ENCODE measurements at regions not wholly inside any gene's neighbourhood (a gene's known extent, or its start where the extent isn't known, plus 50 kb on each side); places are given as distances from the start of the nearest gene placed in this dataset.

DNA sequence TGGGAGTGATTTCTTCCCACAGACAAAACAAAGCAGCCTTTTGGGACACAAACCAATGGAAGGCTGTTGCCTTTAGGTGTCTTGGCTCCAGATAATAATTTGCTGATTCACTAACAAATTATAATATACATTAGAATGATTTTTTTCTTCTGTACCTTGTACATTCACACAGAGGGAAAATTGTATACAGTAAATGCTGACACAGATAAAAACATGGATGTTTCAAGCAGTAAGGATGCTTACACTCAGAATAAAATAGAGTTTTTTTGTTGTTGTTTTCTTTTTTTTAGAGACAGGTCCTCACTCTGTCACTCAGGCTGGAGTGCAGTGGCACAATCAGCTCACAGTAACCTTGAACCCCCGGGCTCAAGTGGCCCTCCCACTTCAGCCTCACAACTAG lies 109.2 kb upstream of the TRPC6 start:
- TF ChIP-seq, protein P1, sequence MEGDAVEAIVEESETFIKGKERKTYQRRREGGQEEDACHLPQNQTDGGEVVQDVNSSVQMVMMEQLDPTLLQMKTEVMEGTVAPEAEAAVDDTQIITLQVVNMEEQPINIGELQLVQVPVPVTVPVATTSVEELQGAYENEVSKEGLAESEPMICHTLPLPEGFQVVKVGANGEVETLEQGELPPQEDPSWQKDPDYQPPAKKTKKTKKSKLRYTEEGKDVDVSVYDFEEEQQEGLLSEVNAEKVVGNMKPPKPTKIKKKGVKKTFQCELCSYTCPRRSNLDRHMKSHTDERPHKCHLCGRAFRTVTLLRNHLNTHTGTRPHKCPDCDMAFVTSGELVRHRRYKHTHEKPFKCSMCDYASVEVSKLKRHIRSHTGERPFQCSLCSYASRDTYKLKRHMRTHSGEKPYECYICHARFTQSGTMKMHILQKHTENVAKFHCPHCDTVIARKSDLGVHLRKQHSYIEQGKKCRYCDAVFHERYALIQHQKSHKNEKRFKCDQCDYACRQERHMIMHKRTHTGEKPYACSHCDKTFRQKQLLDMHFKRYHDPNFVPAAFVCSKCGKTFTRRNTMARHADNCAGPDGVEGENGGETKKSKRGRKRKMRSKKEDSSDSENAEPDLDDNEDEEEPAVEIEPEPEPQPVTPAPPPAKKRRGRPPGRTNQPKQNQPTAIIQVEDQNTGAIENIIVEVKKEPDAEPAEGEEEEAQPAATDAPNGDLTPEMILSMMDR (IDR thresholded peaks at IDR 0.05) = no peak
- no peak for ATAC-seq (ENCODE audit: insufficient number of reproducible peaks, low FRiP score, low read depth)
- H3K4me1 ChIP-seq (ENCODE audit: control insufficient read depth in 1 of 2, low read depth in 2 of 2) = no peaks in the 10 kb centered on the region
- H3K27me3 ChIP-seq (replicated peaks; ENCODE audit: insufficient read depth) = no peaks in the 10 kb centered on the region
- H3K9me3 ChIP-seq = no peaks in the 10 kb centered on the region
- no peak overlapping the region for H3K27ac ChIP-seq
- H3K4me3 ChIP-seq = no peak overlapping the region
- no peaks in the 10 kb centered on the region for H3K36me3 ChIP-seq
- DNase-seq (ENCODE audit: low spot score) = no peak

DNA sequence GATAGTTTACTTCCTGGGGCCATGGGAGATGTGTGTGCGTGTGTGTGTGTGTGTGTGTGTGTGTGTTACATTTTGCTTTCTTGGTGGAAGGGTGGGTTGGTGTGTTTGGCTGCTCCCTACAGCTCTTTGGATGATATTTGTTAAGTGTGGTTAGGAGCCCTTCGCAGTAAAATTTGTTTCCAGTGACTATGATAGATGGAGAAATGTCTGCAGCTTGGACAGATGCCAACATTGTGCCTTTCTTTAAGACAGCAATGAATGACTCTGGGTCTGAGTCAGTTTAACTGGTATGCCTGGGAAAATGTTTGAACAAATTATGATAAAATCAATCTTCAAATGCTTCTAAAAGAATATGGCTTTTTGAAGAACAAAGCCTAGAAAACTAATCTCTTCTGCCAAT lies 102.7 kb upstream of the TRPC6 start:
- Histone ChIP-seq H3K27me3 (replicated peaks; ENCODE audit: insufficient read depth) (no peaks in the 10 kb centered on the region), H3K27ac (no peak overlapping the region), H3K36me3 (no peaks in the 10 kb centered on the region), H3K9me3 (no peaks in the 10 kb centered on the region), H3K4me1 (ENCODE audit: control insufficient read depth in 1 of 2, low read depth in 2 of 2) (no peaks in the 10 kb centered on the region), H3K4me3 (no peak overlapping the region)
- ATAC-seq (ENCODE audit: insufficient number of reproducible peaks, low FRiP score, low read depth) (no peak), DNase-seq (ENCODE audit: low spot score) (no peak)
- TF ChIP-seq, protein P1 (IDR thresholded peaks at IDR 0.05) = no peak

DNA sequence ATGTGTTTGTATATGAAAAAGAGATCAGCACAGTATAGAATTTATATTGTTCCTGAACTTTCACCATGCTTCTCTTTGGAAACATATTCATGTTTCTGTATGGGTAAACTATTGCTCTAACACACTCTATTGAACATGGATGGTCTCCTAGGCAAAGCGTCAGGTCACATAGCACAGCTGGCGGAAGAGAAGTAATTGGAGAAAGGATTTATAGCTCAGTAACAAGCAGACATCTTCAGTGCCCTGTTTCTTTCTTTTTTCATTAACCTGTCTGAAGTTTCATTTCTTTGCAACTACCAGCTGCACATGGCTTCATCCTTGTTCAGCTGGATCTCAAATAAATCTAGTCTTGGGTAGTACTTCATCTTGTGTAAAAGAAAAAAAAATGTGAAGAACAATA lies 84.4 kb upstream of the TRPC6 start:
- ATAC-seq (ENCODE audit: insufficient number of reproducible peaks, low FRiP score, low read depth) = no peak
- Histone ChIP-seq H3K9me3 (no peaks in the 10 kb centered on the region), H3K4me3 (no peak overlapping the region), H3K36me3 (no peaks in the 10 kb centered on the region), H3K4me1 (ENCODE audit: control insufficient read depth in 1 of 2, low read depth in 2 of 2) (no peaks in the 10 kb centered on the region), H3K27ac (no peak overlapping the region), H3K27me3 (replicated peaks; ENCODE audit: insufficient read depth) (no peaks in the 10 kb centered on the region)
- DNase-seq (ENCODE audit: low spot score) = no peak
- TF ChIP-seq, protein P1 (IDR thresholded peaks at IDR 0.05) = no peak

DNA sequence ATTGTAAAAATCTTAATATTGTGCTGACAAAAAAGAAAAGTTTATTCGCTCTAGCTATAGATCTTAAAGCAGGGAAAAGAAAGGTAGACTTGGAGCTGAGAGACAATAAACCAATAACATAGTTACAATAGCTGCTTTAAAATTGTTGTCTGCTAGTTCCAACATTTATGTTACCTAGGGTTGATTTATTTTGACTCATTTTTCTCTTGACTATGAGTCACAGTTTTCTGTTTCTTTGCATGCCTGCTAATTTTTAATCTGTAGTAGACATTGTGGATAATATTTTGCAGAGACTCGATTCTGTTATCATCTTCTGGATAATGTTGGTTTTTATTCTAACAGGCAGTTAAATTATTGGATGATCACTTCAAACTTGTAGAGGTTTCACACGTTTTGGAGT lies 83.1 kb upstream of the TRPC6 start:
- Histone ChIP-seq H3K4me1 (ENCODE audit: control insufficient read depth in 1 of 2, low read depth in 2 of 2) (no peaks in the 10 kb centered on the region), H3K27me3 (replicated peaks; ENCODE audit: insufficient read depth) (no peaks in the 10 kb centered on the region), H3K4me3 (no peak overlapping the region), H3K36me3 (no peaks in the 10 kb centered on the region), H3K9me3 (no peaks in the 10 kb centered on the region), H3K27ac (no peak overlapping the region)
- TF ChIP-seq, protein P1 (IDR thresholded peaks at IDR 0.05) = no peak
- no peak for ATAC-seq (ENCODE audit: insufficient number of reproducible peaks, low FRiP score, low read depth)
- no peak for DNase-seq (ENCODE audit: low spot score)

DNA sequence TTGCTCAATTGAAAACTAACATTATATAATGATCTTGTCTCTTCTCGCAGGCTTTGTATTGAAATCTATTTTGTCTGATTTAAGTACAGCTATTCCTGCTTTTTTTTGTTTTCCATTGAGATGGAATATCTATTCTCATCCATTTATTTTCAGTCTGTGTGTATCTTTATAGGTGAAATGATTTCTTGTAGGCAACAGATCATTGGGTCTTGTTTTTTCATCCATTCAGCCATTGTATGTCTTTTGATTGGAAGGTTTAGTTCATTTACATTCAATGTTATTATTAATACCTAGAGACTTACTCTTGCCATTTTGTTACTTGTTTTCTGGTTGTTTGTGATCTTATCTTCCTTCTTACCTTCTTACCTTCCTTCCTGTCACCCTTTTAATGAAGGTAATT lies 77.8 kb upstream of the TRPC6 start:
- H3K36me3 ChIP-seq = no peaks in the 10 kb centered on the region
- no peak overlapping the region for H3K27ac ChIP-seq
- TF ChIP-seq, protein P1 (IDR thresholded peaks at IDR 0.05) = no peak
- H3K4me1 ChIP-seq (ENCODE audit: control insufficient read depth in 1 of 2, low read depth in 2 of 2) = no peaks in the 10 kb centered on the region
- no peak for DNase-seq (ENCODE audit: low spot score)
- H3K9me3 ChIP-seq = peaks cover 3% of the 10 kb centered on the region
- H3K27me3 ChIP-seq (replicated peaks; ENCODE audit: insufficient read depth) = no peaks in the 10 kb centered on the region
- no peak for ATAC-seq (ENCODE audit: insufficient number of reproducible peaks, low FRiP score, low read depth)
- H3K4me3 ChIP-seq = no peak overlapping the region
